ENCODE measurements at regions not wholly inside any gene's neighbourhood (a gene's known extent, or its start where the extent isn't known, plus 50 kb on each side); places are given as distances from the start of the nearest gene placed in this dataset.

- TF ChIP-seq, protein P1, sequence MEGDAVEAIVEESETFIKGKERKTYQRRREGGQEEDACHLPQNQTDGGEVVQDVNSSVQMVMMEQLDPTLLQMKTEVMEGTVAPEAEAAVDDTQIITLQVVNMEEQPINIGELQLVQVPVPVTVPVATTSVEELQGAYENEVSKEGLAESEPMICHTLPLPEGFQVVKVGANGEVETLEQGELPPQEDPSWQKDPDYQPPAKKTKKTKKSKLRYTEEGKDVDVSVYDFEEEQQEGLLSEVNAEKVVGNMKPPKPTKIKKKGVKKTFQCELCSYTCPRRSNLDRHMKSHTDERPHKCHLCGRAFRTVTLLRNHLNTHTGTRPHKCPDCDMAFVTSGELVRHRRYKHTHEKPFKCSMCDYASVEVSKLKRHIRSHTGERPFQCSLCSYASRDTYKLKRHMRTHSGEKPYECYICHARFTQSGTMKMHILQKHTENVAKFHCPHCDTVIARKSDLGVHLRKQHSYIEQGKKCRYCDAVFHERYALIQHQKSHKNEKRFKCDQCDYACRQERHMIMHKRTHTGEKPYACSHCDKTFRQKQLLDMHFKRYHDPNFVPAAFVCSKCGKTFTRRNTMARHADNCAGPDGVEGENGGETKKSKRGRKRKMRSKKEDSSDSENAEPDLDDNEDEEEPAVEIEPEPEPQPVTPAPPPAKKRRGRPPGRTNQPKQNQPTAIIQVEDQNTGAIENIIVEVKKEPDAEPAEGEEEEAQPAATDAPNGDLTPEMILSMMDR (conservative IDR thresholded peaks at IDR 0.05; ENCODE audit: low read depth, low read length), result no peak
- TF ChIP-seq RAD21 (IDR thresholded peaks at IDR 0.05; ENCODE audit: low read length), result no peak
- TF ChIP-seq USF2 (IDR thresholded peaks at IDR 0.05; ENCODE audit: low read depth, low read length), result no peak
- TF ChIP-seq SMC3 (IDR thresholded peaks at IDR 0.05; ENCODE audit: low read depth, low read length), result no peak
- no peak for TF ChIP-seq POLR2A (IDR thresholded peaks at IDR 0.05; ENCODE audit: low read depth, low read length)
- no peak for TF ChIP-seq NFE2L2 (IDR thresholded peaks at IDR 0.05; ENCODE audit: low read depth, low read length)
- no peak for TF ChIP-seq RFX5 (IDR thresholded peaks at IDR 0.05; ENCODE audit: low read depth, low read length)
- TF ChIP-seq MXI1 (IDR thresholded peaks at IDR 0.05; ENCODE audit: borderline replicate concordance, low read depth, low read length), result no peak
- no peak for TF ChIP-seq CHD1 (IDR thresholded peaks at IDR 0.05; ENCODE audit: low read depth, low read length)
- no peak for TF ChIP-seq MAZ (IDR thresholded peaks at IDR 0.05; ENCODE audit: borderline replicate concordance, low read depth, low read length)
- TF ChIP-seq, protein P2, sequence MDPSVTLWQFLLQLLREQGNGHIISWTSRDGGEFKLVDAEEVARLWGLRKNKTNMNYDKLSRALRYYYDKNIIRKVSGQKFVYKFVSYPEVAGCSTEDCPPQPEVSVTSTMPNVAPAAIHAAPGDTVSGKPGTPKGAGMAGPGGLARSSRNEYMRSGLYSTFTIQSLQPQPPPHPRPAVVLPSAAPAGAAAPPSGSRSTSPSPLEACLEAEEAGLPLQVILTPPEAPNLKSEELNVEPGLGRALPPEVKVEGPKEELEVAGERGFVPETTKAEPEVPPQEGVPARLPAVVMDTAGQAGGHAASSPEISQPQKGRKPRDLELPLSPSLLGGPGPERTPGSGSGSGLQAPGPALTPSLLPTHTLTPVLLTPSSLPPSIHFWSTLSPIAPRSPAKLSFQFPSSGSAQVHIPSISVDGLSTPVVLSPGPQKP (IDR thresholded peaks at IDR 0.05; ENCODE audit: borderline replicate concordance, low read depth, low read length), result no peak
- TF ChIP-seq MAFK (IDR thresholded peaks at IDR 0.05; ENCODE audit: low read depth, low read length), result no peak
- TF ChIP-seq RCOR1 (IDR thresholded peaks at IDR 0.05; ENCODE audit: insufficient replicate concordance, low read length), result no peak
- TF ChIP-seq BHLHE40 (IDR thresholded peaks at IDR 0.05; ENCODE audit: low read depth, low read length), result no peak
These were observed 924.5 kb upstream of the KCND2 start for GRCh38 chr7:119348491-119348890.

Data from IMR-90 (cell line).